ENCODE measurements at regions not wholly inside any gene's neighbourhood (a gene's known extent, or its start where the extent isn't known, plus 50 kb on each side); places are given as distances from the start of the nearest gene placed in this dataset.

GRCh38 chr5:82702046-82702445 lies 375.1 kb downstream of the TMEM167A start:
- no peak for DNase-seq (ENCODE audit: low read depth in 2 of 2)

- no peak for DNase-seq (ENCODE audit: low read depth in 2 of 2)
Observed at GRCh38 chr5:82699737-82700136, 377.5 kb downstream of the TMEM167A start.

- no peak for DNase-seq (ENCODE audit: low read depth in 2 of 2)
Observed at GRCh38 chr5:82698026-82698425, 379.2 kb downstream of the TMEM167A start.

GRCh38 chr5:82694711-82695285 lies 382.4 kb downstream of the TMEM167A start:
- no peak for DNase-seq (ENCODE audit: low read depth in 2 of 2)

GRCh38 chr5:82692826-82693225 lies 384.4 kb downstream of the TMEM167A start:
- DNase-seq (ENCODE audit: low read depth in 2 of 2) = no peak

GRCh38 chr5:82684659-82685058 lies 392.5 kb downstream of the TMEM167A start:
- no peak for DNase-seq (ENCODE audit: low read depth in 2 of 2)

- no peak for DNase-seq (ENCODE audit: low read depth in 2 of 2)
Observed at GRCh38 chr5:82684165-82684564, 393.0 kb downstream of the TMEM167A start.

- DNase-seq (ENCODE audit: low read depth in 2 of 2) = no peak
Observed at GRCh38 chr5:82679660-82680059, 397.5 kb downstream of the TMEM167A start.

GRCh38 chr5:82676661-82677060 lies 398.5 kb upstream of the RPS23 start:
- DNase-seq (ENCODE audit: low read depth in 2 of 2) = no peak

- no peak for DNase-seq (ENCODE audit: low read depth in 2 of 2)
Observed at GRCh38 chr5:82674671-82675070, 396.5 kb upstream of the RPS23 start.

GRCh38 chr5:82673057-82673809 lies 395.1 kb upstream of the RPS23 start:
- no peak for DNase-seq (ENCODE audit: low read depth in 2 of 2)

- DNase-seq (ENCODE audit: low read depth in 2 of 2) = no peak
Observed at GRCh38 chr5:82670692-82671091, 392.5 kb upstream of the RPS23 start.

- DNase-seq (ENCODE audit: low read depth in 2 of 2) = no peak
Observed at GRCh38 chr5:82669720-82670119, 391.6 kb upstream of the RPS23 start.

- no peak for DNase-seq (ENCODE audit: low read depth in 2 of 2)
Observed at GRCh38 chr5:82666312-82666711, 388.2 kb upstream of the RPS23 start.

GRCh38 chr5:82664732-82665131 lies 386.6 kb upstream of the RPS23 start:
- no peak for DNase-seq (ENCODE audit: low read depth in 2 of 2)

- no peak for DNase-seq (ENCODE audit: low read depth in 2 of 2)
Observed at GRCh38 chr5:82663225-82663624, 385.1 kb upstream of the RPS23 start.

- DNase-seq (ENCODE audit: low read depth in 2 of 2) = no peak
Observed at GRCh38 chr5:82662340-82662739, 384.2 kb upstream of the RPS23 start.

GRCh38 chr5:82661933-82662332 lies 383.8 kb upstream of the RPS23 start:
- DNase-seq (ENCODE audit: low read depth in 2 of 2) = no peak

GRCh38 chr5:82661462-82661861 lies 383.3 kb upstream of the RPS23 start:
- DNase-seq (ENCODE audit: low read depth in 2 of 2) = no peak

- DNase-seq (ENCODE audit: low read depth in 2 of 2) = no peak
Observed at GRCh38 chr5:82659115-82659514, 381.0 kb upstream of the RPS23 start.

GRCh38 chr5:82657033-82657699 lies 379.0 kb upstream of the RPS23 start:
- DNase-seq (ENCODE audit: low read depth in 2 of 2) = no peak

GRCh38 chr5:82656341-82656761 lies 378.2 kb upstream of the RPS23 start:
- DNase-seq (ENCODE audit: low read depth in 2 of 2) = no peak

- no peak for DNase-seq (ENCODE audit: low read depth in 2 of 2)
Observed at GRCh38 chr5:82655078-82655477, 376.9 kb upstream of the RPS23 start.
